ENCODE measurements at regions not wholly inside any gene's neighbourhood (a gene's known extent, or its start where the extent isn't known, plus 50 kb on each side); places are given as distances from the start of the nearest gene placed in this dataset.

DNA sequence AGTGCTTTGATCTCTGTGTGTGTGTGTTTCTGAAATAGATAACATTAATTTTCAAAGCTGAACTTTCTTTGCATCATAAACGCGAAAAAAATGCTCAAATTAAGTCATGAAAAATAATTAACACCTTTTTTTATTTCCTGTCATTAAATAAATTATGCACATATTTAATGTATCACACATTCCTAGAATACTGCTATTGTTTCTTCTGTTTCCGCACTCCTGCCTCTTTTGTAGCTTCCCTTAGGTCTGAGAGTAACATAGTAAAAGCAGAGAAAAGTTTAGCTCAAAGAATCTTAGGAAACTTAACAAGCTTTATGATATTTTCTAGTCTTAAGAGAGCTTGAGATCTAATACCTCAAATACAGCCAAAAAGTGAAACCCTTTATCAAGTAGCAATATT, 504.2 kb downstream of the JRKL start:
- no peaks in the 10 kb centered on the region for H3K4me1 Mint-ChIP-seq
- H3K27ac Mint-ChIP-seq: no peak overlapping the region
- no peak overlapping the region for H3K4me3 Mint-ChIP-seq
- no peaks in the 10 kb centered on the region for H3K36me3 Mint-ChIP-seq
- no peak for DNase-seq (ENCODE audit: low spot score in 2 of 2)
- H3K9me3 Mint-ChIP-seq: peaks cover 7% of the 10 kb centered on the region
- no peak for ATAC-seq

DNA sequence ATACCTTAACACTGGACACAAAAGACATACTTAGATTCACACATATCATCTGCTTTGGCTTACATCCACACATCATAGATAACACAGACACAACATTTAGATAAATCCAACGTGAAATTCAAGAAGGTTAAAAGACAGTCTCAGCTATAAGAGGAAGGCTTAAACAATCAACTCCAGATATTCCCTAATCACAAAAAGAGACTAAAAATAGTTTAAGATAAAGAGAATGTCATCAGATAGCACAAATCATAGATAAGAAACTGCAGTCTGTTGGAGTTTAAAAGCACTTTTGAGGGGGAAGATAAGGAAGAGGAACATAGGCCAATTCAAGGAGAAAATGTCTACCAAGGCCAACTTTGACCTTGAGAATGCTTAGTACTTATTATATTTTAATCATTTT, 504.8 kb downstream of the JRKL start:
- H3K4me1 Mint-ChIP-seq: no peaks in the 10 kb centered on the region
- no peaks in the 10 kb centered on the region for H3K36me3 Mint-ChIP-seq
- DNase-seq (ENCODE audit: low spot score in 2 of 2) (no peak), ATAC-seq (no peak)
- no peak overlapping the region for H3K27ac Mint-ChIP-seq
- H3K9me3 Mint-ChIP-seq: peaks cover 7% of the 10 kb centered on the region
- no peak overlapping the region for H3K4me3 Mint-ChIP-seq

- Mint-ChIP-seq H3K9me3 (no peaks in the 10 kb centered on the region), H3K4me1 (no peaks in the 10 kb centered on the region), H3K36me3 (no peaks in the 10 kb centered on the region), H3K27ac (no peak overlapping the region), H3K4me3 (no peak overlapping the region)
- ATAC-seq (no peak), DNase-seq (ENCODE audit: low spot score in 2 of 2) (no peak)
Measured at GRCh38 chr11:96899971-96900370, 510.2 kb downstream of the JRKL start.

GRCh38 chr11:96905143-96905542, 515.3 kb downstream of the JRKL start:
- no peak for DNase-seq (ENCODE audit: low spot score in 2 of 2)
- ATAC-seq: no peak
- Mint-ChIP-seq H3K4me3 (no peak overlapping the region), H3K4me1 (no peaks in the 10 kb centered on the region), H3K27ac (no peak overlapping the region), H3K36me3 (no peaks in the 10 kb centered on the region), H3K9me3 (peaks cover 6% of the 10 kb centered on the region)

DNA sequence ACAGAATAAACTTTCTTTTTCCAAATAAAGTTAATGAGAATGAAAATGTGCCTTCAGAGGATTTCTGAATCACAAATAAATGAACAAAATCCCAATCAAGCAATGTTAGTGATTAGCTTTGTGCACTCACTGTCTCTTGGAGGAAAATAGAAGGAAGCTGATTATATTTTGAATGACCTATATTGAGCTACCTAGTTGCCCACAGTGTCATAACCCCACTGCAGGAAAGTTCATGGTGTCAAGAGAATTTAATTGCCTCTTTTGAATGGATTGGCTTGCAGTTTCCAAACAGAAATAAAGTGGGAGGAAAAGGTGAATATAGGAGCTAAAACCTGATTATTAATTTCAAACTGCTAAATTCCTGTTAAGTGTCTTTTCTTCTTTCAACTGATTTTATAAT, 515.9 kb downstream of the JRKL start:
- no peaks in the 10 kb centered on the region for H3K4me1 Mint-ChIP-seq
- H3K9me3 Mint-ChIP-seq: peaks cover 9% of the 10 kb centered on the region
- no peaks in the 10 kb centered on the region for H3K36me3 Mint-ChIP-seq
- no peak overlapping the region for H3K27ac Mint-ChIP-seq
- DNase-seq (ENCODE audit: low spot score in 2 of 2) (no peak), ATAC-seq (no peak)
- no peak overlapping the region for H3K4me3 Mint-ChIP-seq

GRCh38 chr11:96906476-96906875, 516.7 kb downstream of the JRKL start:
- ATAC-seq: no peak
- H3K4me3 Mint-ChIP-seq: no peak overlapping the region
- H3K36me3 Mint-ChIP-seq: no peaks in the 10 kb centered on the region
- no peak overlapping the region for H3K27ac Mint-ChIP-seq
- H3K4me1 Mint-ChIP-seq: no peaks in the 10 kb centered on the region
- no peak for DNase-seq (ENCODE audit: low spot score in 2 of 2)
- H3K9me3 Mint-ChIP-seq: peaks cover 12% of the 10 kb centered on the region

- ATAC-seq: no peak
- DNase-seq (ENCODE audit: low spot score in 2 of 2): no peak
- no peak overlapping the region for H3K27ac Mint-ChIP-seq
- H3K9me3 Mint-ChIP-seq: peaks cover 11% of the 10 kb centered on the region
- no peaks in the 10 kb centered on the region for H3K36me3 Mint-ChIP-seq
- H3K4me1 Mint-ChIP-seq: no peaks in the 10 kb centered on the region
- H3K4me3 Mint-ChIP-seq: no peak overlapping the region
Measured at GRCh38 chr11:96925862-96926261, 536.0 kb downstream of the JRKL start.

- Mint-ChIP-seq H3K27ac (no peak overlapping the region), H3K9me3 (peaks cover 7% of the 10 kb centered on the region), H3K4me3 (no peak overlapping the region), H3K36me3 (no peaks in the 10 kb centered on the region), H3K4me1 (no peaks in the 10 kb centered on the region)
- DNase-seq (ENCODE audit: low spot score in 2 of 2): no peak
- ATAC-seq: no peak
Measured at GRCh38 chr11:96940227-96940626, 550.4 kb downstream of the JRKL start.

GRCh38 chr11:96942855-96943254, 553.0 kb downstream of the JRKL start:
- H3K9me3 Mint-ChIP-seq: peaks cover 13% of the 10 kb centered on the region
- DNase-seq (ENCODE audit: low spot score in 2 of 2) (no peak), ATAC-seq (no peak)
- H3K27ac Mint-ChIP-seq: no peak overlapping the region
- no peaks in the 10 kb centered on the region for H3K4me1 Mint-ChIP-seq
- H3K36me3 Mint-ChIP-seq: no peaks in the 10 kb centered on the region
- no peak overlapping the region for H3K4me3 Mint-ChIP-seq

DNA sequence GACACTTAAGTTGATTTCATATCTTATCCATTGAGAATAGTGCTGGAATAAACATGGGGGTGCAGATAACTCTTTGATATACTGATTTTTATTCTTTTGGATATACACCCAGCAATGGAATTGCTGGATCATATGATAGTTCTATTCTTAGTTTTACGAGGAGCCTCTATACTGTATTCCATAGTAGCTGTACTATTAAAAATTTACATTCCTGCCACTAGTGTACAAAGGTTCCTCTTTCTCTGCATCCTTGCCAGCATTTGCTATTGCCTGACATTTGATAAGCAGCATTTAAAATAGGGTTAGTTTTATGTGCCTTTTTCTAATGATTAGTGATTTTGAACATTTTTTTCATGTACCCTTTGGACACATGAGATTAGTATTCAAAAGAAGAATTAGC, 554.2 kb downstream of the JRKL start:
- Mint-ChIP-seq H3K9me3 (peaks cover 12% of the 10 kb centered on the region), H3K27ac (no peak overlapping the region), H3K36me3 (no peaks in the 10 kb centered on the region), H3K4me1 (no peaks in the 10 kb centered on the region), H3K4me3 (no peak overlapping the region)
- DNase-seq (ENCODE audit: low spot score in 2 of 2): no peak
- no peak for ATAC-seq

GRCh38 chr11:96948066-96948465, 558.3 kb downstream of the JRKL start:
- no peaks in the 10 kb centered on the region for H3K36me3 Mint-ChIP-seq
- no peaks in the 10 kb centered on the region for H3K4me1 Mint-ChIP-seq
- no peak for ATAC-seq
- no peak for DNase-seq (ENCODE audit: low spot score in 2 of 2)
- peaks cover 7% of the 10 kb centered on the region for H3K9me3 Mint-ChIP-seq
- no peak overlapping the region for H3K4me3 Mint-ChIP-seq
- no peak overlapping the region for H3K27ac Mint-ChIP-seq

DNA sequence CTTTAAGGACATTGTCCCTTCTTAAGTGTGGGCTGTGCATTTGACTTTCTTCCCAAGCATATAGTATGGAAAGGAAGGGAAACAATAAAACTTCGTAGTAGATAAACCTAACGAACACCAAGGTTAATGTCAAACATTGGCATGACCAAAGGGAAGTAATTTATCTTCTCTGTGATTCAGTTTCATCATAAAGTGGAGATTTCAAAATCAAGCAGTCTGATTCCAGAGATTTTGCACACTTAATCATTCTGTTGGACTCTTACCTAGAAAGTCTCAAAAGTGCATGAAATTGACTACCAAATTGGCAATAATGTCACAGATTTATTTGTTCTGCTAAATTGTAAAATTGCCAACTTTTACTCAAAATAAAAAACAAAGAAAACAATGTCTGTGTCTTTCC, 559.7 kb downstream of the JRKL start:
- H3K9me3 Mint-ChIP-seq: peaks cover 7% of the 10 kb centered on the region
- no peak overlapping the region for H3K27ac Mint-ChIP-seq
- no peaks in the 10 kb centered on the region for H3K36me3 Mint-ChIP-seq
- ATAC-seq (no peak), DNase-seq (ENCODE audit: low spot score in 2 of 2) (no peak)
- no peaks in the 10 kb centered on the region for H3K4me1 Mint-ChIP-seq
- no peak overlapping the region for H3K4me3 Mint-ChIP-seq

GRCh38 chr11:96954587-96955242, 564.9 kb downstream of the JRKL start:
- Mint-ChIP-seq H3K4me1 (no peaks in the 10 kb centered on the region), H3K9me3 (no peaks in the 10 kb centered on the region), H3K36me3 (no peaks in the 10 kb centered on the region), H3K27ac (no peak overlapping the region), H3K4me3 (no peak overlapping the region)
- ATAC-seq (no peak), DNase-seq (ENCODE audit: low spot score in 2 of 2) (no peak)

GRCh38 chr11:96960476-96960875, 570.7 kb downstream of the JRKL start:
- Mint-ChIP-seq H3K9me3 (peaks cover 2% of the 10 kb centered on the region), H3K36me3 (no peaks in the 10 kb centered on the region), H3K4me1 (no peaks in the 10 kb centered on the region), H3K4me3 (no peak overlapping the region), H3K27ac (no peak overlapping the region)
- ATAC-seq (no peak), DNase-seq (ENCODE audit: low spot score in 2 of 2) (no peak)

DNA sequence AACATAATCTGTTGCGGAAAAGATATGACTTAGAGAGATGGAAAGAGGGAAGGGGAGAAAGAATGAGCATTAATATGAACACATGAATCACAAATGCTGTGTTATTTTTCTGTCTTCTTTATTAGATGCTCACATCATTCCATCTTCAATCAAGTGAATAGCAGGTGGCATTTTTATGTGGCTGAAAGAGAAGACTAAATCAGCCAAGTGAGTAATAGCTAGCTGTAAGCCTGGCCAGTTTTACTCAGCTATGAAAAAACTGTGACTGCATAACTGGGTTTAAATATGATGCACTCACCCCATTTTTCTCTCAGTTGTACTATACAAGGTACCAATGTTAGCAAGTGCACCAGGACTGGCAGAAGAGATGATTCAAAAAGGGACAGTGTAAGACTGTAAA, 571.1 kb downstream of the JRKL start:
- Mint-ChIP-seq H3K36me3 (no peaks in the 10 kb centered on the region), H3K4me1 (no peaks in the 10 kb centered on the region), H3K9me3 (peaks cover 3% of the 10 kb centered on the region), H3K27ac (no peak overlapping the region), H3K4me3 (no peak overlapping the region)
- DNase-seq (ENCODE audit: low spot score in 2 of 2) (no peak), ATAC-seq (no peak)

DNA sequence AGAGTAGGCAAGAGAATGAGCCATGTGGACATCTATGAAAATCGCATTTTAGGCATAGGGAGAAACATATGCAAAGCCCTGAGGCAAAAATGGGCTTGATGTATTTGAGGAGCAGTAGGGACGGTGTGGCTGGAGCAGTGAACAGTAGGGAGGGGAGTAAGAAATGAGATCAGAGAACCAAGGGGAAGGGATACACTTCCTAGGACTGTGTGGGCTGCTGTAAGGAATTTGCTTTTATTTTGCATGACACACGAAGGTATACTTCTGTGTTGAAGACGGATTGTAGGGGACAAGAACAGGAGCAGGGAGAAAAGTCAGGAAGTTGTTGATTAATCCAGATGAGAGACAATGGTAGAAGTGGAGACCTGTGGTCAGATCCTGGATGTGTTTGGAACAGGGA, 572.1 kb downstream of the JRKL start:
- Mint-ChIP-seq H3K4me3 (no peak overlapping the region), H3K4me1 (no peaks in the 10 kb centered on the region), H3K36me3 (no peaks in the 10 kb centered on the region), H3K27ac (no peak overlapping the region), H3K9me3 (peaks cover 8% of the 10 kb centered on the region)
- ATAC-seq: no peak
- no peak for DNase-seq (ENCODE audit: low spot score in 2 of 2)

DNA sequence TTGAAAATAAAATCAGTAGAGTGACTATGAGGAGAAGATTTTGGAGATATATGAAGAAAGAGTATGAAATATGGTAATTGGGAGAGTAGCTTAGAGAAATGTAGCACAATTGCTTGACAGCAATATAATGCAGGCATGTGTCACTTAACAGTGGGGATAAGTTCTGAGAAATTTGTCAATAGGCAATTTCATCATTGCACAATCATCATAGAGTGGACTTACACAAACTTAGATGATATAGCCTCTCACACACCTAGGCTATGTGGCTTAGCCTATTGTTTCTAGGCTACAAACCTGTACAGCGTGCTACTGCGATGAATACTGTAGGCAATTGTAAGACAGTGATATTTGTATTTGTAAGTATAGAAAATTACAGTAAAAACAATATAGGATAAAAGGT, 573.6 kb downstream of the JRKL start:
- no peak overlapping the region for H3K27ac Mint-ChIP-seq
- DNase-seq (ENCODE audit: low spot score in 2 of 2) (no peak), ATAC-seq (no peak)
- H3K36me3 Mint-ChIP-seq: no peaks in the 10 kb centered on the region
- no peak overlapping the region for H3K4me3 Mint-ChIP-seq
- H3K9me3 Mint-ChIP-seq: peaks cover 11% of the 10 kb centered on the region
- H3K4me1 Mint-ChIP-seq: no peaks in the 10 kb centered on the region

Measured in stimulated activated effector memory CD8-positive, alpha-beta T cell treated with anti-CD3 and anti-CD28 coated beads, Interleukin-12 subunit alpha, Interleukin-12 subunit beta, amount 100 ng/mL, for 72 hours (primary cell).